ENCODE measurements at regions not wholly inside any gene's neighbourhood (a gene's known extent, or its start where the extent isn't known, plus 50 kb on each side); places are given as distances from the start of the nearest gene placed in this dataset.

DNA sequence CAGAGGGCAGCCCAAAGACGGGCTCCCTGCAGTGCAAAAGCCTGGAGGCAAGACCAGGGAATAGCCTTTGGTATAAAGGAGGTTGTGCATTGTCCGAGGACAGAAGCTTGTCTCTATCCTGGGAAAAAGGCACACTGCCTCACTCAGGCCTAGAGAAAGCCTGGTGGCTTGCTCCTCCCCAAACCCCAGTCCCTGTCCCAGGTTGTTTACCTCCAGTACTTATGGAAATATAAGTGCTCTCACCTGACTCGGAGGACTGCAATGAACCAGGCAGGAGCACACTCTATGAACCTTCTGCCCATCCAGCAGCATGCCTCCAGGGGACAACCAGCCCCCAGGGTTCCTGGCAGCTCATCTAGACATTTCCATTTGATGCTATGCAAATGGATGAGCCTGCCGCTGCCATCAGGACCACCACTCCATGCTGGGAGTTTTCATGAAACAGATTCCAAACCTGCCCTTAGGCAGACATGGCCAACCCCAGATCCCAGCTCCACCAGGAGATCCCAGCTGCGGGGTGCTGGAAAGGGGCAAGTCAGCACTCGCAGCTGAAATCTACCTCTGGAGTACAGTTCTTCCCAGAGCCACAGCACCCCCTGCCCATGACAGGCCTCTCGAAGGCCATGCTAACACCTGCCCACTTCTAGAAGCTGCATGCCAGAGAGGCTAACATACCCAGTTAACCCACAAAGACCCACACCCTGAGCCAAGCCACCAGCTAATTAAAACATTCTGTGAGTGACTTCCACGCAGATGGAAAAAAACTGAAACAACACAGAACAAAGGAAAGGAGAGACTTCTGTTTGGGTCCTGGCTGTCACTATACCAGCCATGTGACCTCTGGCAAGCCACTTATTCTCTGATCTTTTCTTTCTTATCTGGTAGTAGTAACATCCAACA is 101.7 kb downstream of the TTC32 start:
- ATAC-seq (no peak), DNase-seq (no peak)
- H3K9me3 ChIP-seq = no peaks in the 10 kb centered on the region
- 77 to 79% methylated on average over 8 of the region's 8 CpGs for WGBS, 2 donors
- intact Hi-C loops (cut with DNase I) = no loop called here
- no peaks in the 10 kb centered on the region for H3K27me3 ChIP-seq
- H3K27ac ChIP-seq = peak overlapping the region in 3 of 10 donors; percentile 12 to 61 (median 21)
- TF ChIP-seq, protein P1, sequence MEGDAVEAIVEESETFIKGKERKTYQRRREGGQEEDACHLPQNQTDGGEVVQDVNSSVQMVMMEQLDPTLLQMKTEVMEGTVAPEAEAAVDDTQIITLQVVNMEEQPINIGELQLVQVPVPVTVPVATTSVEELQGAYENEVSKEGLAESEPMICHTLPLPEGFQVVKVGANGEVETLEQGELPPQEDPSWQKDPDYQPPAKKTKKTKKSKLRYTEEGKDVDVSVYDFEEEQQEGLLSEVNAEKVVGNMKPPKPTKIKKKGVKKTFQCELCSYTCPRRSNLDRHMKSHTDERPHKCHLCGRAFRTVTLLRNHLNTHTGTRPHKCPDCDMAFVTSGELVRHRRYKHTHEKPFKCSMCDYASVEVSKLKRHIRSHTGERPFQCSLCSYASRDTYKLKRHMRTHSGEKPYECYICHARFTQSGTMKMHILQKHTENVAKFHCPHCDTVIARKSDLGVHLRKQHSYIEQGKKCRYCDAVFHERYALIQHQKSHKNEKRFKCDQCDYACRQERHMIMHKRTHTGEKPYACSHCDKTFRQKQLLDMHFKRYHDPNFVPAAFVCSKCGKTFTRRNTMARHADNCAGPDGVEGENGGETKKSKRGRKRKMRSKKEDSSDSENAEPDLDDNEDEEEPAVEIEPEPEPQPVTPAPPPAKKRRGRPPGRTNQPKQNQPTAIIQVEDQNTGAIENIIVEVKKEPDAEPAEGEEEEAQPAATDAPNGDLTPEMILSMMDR (IDR thresholded peaks at IDR 0.05) = no peak
- H3K4me3 ChIP-seq = no peak overlapping the region
- H3K36me3 ChIP-seq = no peaks in the 10 kb centered on the region
- H3K4me1 ChIP-seq = peaks cover 12 to 26% (median 14%) of the 10 kb centered on the region in 9 donors

- intact Hi-C loops (cut with DNase I) = no loop called here
- Histone ChIP-seq H3K4me1 (peaks cover 12 to 28% (median 14%) of the 10 kb centered on the region in 9 donors), H3K4me3 (no peak overlapping the region), H3K36me3 (no peaks in the 10 kb centered on the region), H3K27me3 (no peaks in the 10 kb centered on the region), H3K27ac (no peak overlapping the region), H3K9me3 (no peaks in the 10 kb centered on the region)
- 76 to 85% methylated on average over 4 of the region's 4 CpGs for WGBS, 2 donors
- TF ChIP-seq, protein P1 (IDR thresholded peaks at IDR 0.05) = no peak
- no peak for ATAC-seq
- no peak for DNase-seq
Observed at GRCh38 chr2:19797871-19798270, 103.9 kb downstream of the TTC32 start.

DNA sequence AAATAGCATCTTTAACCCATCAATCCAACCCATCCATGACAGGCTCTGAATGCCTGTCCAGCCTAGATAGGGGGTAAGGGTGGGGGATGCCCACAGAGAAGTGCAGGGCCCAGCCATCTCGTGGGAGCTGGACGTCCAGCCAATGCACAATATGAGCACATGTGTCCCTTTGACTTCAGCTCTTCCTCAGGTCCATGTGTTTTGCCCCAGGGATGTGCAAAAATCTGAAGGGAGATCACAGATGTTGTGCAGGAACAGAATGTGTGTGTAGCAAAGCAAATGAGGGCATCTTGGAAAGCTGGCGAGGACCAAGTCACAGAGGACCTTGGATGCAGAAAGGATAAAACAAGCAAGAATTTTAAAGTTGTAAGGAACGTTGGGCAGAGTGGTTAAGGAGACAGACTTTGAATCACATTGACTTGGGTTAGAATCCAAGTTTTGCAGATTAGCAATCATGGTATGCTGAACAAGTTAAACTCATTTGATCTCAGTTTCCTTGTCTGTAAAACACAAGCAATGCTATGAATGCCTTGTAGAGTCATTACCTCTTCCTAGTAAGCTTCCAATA is 104.5 kb downstream of the TTC32 start:
- Histone ChIP-seq H3K27ac (no peak overlapping the region), H3K27me3 (no peaks in the 10 kb centered on the region), H3K4me1 (peaks cover 8 to 22% (median 10%) of the 10 kb centered on the region in 9 donors), H3K36me3 (no peaks in the 10 kb centered on the region), H3K9me3 (no peaks in the 10 kb centered on the region), H3K4me3 (no peak overlapping the region)
- 84 to 93% methylated on average over 4 of the region's 4 CpGs for WGBS, 2 donors
- DNase-seq (no peak), ATAC-seq (no peak)
- TF ChIP-seq, protein P1 (IDR thresholded peaks at IDR 0.05) = no peak
- intact Hi-C loops (cut with DNase I) = no loop called here

GRCh38 chr2:19796035-19796695 is 105.6 kb downstream of the TTC32 start:
- Histone ChIP-seq H3K36me3 (no peaks in the 10 kb centered on the region), H3K27me3 (no peaks in the 10 kb centered on the region), H3K4me3 (no peak overlapping the region), H3K4me1 (peaks cover 0 to 13% (median 2%) of the 10 kb centered on the region in 9 donors), H3K27ac (no peak overlapping the region), H3K9me3 (no peaks in the 10 kb centered on the region)
- TF ChIP-seq, protein P1 (IDR thresholded peaks at IDR 0.05) = no peak
- WGBS, 2 donors = 86 to 88% methylated on average over 12 of the region's 12 CpGs
- ATAC-seq (no peak), DNase-seq (no peak)
- intact Hi-C loops (cut with DNase I) = no loop called here
